Stimulated activated CD4-positive, alpha-beta T cell treated with anti-CD3 and anti-CD28 coated beads, TNF-alpha, amount 100 ng/mL, for 1 hour (primary cell): ENCODE measurements at regions not wholly inside any gene's neighbourhood (a gene's known extent, or its start where the extent isn't known, plus 50 kb on each side); places are given as distances from the start of the nearest gene placed in this dataset.
"Not testable (repeated sequence)": the region's sequence is repeated elsewhere in the genome, so short reads cannot be mapped to it uniquely, and the experiment has no call there.

Source experiments
- DNase-seq, 3 donors: peaks; one replicate each; pipeline ENCODE4 v3.0.0-alpha.2; 2020; ENCODE audit warnings: low read depth in 3 of 3, low spot score in 1 of 3

DNA sequence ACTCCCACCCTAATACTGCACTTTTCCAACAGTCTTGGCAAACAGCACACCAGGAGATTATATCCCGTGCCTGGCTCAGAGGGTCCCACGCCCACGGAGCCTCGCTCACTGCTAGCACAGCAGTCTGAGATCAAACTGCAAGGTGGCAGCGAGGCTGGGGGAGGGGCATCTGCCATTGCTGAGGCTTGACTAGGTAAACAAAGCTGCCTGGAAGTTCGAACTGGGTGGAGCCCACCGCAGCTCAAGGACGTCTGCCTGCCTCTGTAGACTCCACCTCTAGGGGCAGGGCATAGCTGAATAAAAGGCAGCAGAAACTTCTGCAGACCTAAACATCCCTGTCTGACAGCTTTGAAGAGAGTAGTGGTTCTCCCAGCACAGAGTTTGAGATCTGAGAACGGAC, 401.9 kb upstream of the SLC30A5 start:
- not testable (repeated sequence) for DNase-seq

DNA sequence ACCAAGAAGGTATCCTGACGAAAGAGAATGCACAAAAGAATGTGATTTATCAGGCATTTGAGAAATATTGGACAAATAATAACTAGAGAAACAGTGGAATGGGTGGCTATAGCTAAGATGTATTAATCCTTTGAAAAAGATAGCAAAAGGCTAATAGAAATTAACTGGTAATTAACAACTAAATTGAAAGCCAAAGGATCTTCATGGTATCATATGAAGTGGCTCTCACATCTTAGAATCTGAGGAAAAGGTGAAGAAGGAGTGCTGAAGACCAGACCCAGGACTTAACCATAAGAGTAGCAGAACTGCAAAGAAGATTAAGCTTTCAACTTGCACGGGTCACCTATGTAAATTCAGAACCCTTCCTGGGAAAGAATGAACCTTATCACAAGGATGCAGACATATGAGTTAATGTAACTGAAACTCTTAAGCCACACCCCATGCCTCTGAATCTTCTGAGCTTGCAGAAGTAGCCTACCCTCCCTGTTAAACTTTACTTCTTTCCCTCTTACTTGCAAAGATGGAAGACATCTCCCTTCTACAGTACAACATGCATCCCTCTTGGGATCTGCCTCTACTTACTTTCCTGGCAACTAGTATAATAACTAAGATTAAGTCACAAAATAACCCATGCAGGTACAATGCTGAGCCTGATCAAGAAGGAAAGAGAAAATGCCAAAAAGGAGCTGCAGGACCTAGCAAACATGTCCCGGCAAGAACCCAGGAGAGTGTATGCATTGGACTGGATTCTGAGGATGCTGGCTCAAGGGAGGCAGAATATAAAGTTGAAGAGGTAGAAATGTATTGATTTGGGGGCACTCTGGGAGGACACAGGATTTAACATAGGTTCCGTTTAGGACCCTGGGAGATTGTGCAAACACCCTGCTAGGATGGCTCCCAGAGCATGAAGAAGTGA, 395.5 kb upstream of the SLC30A5 start:
- no peak for DNase-seq

DNA sequence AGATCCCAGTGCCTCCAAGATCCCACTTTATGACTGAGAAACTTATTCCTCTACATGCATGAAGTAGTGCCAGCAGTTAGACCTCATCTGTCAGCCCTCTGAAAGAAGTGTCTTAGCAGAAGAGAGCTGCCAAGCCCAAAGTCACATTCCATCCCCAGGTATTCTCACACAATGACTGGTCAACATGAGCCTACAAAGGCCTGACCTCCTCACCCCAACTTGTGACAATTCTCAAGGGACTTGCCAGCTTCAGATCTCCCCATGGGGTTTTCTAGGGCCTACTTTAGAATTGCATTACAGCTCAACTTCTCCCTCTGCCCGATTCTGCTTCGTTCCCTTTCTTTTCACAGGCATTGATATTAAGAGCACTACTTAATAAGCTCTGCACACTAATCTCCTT, 393.8 kb upstream of the SLC30A5 start:
- no peak for DNase-seq

DNA sequence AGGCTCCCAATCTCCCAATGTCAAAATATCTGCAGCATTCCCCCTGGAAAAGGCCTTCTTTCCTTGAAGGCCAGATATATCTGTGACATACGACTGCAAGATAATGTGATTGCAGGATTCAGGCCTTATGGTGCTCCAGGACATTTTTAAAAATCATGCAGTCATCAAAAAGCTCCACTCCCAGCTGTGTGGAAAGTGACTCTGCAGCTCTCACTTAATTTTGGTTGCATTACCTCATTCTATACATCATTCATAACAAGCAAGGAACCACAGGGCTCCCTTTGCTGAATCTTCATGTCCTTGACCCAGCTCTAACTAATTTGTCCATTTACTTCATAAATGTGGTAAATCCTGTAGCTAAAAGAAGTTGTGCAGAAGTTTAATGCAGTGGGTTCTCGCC, 386.2 kb upstream of the SLC30A5 start:
- no peak for DNase-seq

DNA sequence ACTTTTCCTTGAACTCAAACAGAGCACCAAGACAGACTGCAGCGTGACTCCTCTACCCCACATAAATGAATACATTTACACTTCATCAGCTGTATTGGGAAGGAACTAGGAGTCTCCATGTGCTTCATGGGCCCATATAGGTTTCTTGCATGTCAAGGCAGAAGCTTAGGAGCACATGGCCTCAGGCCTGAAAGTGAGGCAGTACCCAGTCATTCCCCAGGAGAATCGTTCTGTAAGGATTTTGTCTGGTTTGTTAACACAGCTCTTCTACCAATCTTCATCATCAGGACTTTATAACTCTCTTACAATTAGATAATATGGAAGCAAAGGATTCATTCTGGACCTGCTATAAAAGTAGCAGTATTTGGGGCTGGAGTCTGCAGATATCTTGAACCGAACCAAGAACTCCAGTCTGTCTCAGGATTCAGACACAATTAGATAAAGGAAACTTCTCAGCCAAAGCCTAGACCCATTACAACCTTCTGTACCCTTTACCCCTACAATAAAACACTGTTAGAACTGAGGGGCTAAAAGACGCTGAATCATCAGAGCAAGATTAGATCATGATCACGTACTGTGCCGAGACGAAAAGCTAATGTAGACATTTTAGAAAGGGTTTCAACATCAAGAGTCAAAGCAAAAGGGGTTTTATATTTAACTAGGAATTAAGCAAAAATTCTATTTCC, 385.5 kb upstream of the SLC30A5 start:
- DNase-seq = no peak

DNA sequence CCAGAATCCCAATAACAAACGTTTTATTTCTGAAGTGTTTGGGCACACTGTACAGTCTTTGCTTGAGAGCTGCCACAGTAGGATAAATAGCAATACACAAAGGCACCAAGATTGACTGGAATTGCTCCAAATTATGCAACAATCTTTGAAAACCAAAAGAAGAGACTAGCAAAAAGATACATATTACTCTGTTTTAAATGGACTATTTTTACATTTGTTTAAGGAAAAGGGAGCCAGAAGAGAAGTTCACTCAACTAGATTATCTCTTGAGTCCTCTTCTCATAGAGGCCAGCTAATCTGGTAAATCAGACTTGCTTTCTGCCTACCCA, 385.0 kb upstream of the SLC30A5 start:
- no peak for DNase-seq

DNA sequence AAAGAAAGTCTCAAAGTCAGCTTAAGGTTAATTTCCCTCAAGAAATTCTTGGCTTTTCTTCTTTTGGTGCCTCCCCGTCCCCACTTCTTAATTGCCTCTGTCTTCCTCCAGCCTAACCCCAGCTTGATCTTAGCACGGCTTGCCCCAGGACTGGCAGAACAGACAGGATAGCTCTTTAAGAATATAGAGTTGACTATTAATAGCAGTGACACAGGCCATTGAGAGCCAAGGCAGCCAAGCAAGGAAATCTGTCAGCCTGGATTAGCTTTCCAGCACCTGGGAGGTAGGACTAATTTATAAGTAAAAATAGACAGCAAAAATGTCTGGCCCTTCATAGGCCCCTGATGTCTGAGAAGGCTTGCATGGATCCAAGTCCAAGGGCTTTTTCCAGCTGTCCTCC, 384.6 kb upstream of the SLC30A5 start:
- DNase-seq = no peak

DNA sequence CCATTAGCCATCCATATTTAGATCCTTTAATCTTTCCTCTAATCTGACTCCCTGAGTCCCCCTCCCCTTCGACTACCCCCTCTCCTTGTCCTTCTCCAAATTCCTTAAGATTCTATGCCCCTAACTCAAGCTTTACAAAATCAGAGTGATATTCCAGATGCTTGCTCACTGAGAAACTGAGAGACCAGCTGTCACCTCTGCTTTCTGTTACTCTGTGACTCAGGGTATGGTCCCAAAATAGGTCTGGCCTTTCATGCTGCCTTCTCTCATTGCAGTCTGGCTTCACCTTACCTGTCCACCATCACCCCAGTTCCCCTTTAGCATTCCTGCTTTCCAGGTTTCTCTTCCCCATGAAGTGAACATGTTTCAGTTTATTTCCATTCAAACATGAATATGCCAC, 383.3 kb upstream of the SLC30A5 start:
- DNase-seq = no peak

DNA sequence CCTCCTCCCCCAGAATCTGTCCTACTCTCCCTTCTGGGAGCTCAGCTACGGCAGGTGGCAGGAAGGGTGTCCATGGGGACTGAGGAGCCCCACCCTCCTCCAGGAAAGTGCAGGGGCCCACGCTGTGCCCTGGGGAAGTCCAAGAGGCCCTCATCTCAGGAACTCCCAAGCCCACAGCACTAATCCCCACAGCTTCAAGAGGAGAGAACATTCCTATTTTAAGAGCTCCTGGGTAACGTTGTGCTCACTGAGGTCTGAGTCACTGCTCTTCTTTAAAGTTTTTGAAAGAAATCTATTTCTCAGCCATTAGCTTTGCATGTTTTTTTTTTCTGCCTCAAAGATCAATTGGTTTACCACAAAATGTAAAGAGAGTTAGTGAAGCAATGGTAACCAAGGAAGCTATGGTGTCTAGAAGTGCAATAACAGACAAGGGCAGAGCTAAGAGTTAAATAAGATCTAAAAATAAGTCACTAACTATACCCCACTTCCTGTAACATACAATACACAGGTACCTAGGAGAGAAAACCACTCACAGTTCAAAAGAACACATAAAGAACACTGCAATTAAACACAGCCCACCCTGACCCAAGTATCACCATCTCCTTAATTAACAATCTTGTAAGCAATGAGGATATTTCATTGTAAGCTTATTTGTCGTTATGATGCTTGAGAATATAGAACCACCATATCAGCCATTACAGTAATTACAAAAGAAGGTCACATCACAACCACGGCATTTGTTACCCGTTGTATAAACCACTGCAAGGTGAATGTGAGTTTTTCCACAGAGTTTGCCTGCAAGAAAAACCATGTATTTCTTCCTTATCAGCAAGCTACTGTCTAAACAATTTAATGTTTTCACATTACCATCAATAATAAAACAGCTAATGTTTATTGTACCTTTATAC, 382.3 kb upstream of the SLC30A5 start:
- no peak for DNase-seq

DNA sequence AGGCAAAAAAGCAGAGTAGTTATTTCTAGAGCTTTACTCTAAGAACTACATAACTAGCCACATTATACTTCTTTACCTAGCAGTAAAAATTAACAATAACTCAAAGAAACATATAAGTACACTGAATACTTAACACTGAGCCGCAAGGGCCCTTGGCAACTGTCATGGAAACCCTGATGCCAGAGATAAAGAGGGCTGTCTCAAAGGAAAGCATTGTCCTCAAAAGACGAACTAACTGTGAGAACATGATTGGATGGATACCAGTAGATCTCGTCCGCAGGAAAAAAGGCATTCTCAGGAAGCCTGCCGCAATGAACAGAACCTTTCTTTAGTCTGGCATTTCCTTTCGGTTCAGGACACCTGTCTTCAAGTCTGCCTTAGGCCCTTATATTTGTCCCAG, 379.0 kb upstream of the SLC30A5 start:
- DNase-seq = no peak

DNA sequence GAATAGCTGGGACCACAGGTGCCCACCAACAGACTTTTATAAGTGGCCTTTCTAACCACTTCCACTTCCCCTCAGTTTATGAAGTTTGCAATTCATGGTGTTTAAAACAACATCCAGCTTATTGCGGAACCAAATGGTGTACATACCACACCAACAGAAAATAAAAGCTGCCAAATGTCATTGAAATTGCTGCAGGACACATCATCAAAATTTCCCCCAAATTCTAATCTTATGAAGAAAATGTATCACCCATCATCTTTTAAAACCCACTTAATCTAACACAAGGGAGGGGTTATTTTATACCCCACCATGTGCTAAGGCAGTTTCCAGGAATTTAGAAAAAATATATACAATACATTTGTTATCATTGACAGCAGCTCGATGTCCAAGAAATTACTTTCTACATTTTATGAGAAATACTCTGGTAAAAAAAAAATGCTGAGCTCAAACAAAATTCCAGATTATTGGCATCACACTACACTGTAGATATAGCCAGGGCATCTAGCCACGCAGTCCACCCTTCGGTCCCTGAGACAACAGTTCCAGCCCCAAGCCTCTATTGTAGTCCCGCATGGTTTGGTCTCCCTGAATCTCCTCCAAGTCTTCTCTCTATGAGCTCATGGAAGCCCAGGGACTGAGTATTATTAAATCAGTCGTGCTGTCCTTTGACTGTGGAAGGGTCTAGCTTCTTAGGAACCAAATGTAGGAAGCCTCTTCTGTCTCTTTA, 372.8 kb upstream of the SLC30A5 start:
- DNase-seq = no peak

DNA sequence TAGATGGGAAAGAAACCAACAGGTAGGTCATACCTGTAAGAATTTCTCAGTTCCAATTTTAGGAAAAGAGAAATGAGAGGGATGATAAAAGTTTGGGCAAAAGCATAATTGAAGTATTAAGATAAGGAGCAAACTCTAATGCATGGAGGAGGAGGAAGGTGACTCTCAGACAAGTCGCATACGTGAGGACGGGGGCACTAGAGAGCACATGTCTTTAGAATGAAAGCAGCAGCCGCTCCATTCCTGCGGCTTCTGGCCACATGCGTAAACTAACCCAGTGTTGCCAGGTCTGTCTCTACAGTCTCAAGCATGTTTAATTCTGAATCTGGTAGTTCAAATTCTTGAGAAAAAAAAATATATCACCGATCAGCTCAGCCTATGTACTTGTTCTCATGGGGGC, 371.5 kb upstream of the SLC30A5 start:
- DNase-seq = no peak

DNA sequence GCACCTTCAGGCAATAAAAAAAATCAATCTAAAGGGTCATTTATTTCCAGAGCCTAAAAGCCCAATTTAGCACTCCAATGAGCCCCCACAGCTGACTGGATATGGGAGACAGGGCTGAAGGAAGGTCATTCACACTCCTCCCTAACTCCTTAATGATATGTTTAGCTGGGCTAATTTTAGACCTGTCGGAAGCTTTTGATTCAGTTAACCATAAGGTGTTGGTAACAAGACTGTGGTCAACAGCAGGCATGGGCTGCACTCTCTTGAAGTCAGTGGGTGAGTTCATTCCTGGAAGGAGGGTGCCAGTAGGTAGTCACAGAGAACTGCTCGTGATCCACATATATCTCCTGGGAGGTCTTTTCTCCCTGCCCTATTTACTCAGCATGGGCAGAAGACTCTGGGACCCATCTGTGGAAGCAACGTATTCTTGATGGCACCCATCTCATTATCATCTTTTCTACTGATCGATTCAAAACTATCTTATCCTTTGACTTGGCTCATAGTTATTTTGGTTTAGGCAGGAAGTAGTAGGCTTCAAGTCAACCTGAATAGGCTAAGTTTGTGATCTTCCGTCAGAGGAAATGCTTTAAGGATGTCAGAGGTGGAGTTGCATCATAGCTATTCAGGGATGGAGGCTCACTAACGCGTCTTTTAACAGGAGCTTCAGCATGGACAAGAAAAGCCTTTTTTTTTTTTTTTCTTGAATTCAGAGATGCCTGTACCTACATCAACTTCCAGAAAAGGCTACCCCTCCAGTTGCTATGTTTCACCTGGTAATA, 367.7 kb upstream of the SLC30A5 start:
- no peak for DNase-seq

DNA sequence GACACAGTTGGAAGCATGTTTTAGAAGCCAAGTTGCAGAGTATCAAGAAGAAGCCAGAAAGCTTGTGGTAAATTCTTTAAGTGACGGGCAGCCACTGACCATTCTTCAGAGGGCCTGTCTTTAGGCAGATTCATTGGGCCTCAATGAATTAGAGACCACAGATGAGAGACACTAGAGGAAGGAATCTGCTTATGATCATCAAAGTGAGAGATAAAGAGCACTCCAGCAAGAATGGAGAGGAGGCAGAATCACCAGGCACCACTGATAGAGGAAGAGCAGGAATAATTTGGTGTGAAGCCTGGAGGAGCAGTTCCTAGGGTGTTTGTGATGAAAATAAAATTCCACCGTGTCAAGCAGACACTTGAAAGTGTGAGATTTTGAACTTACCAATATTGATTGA, 365.9 kb upstream of the SLC30A5 start:
- no peak for DNase-seq

DNA sequence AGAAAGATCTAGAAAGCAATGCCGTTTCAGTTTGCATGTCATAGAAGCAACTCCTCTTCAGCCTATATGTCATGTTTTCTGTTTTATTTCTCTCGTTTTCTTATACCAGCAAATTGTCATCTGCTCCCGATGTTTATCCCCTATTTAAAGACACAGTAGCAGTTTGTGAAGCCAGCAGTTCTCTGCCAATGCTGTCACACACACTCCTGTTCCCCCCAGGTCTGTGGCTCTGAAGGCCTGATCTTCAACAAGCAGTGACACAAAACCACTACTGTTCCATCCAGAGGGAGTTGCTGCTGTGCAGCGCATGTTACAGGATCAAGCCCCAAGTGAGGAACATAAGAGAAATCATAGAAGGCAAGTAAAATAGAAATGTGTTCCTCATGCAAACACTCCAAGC, 364.1 kb upstream of the SLC30A5 start:
- no peak for DNase-seq

DNA sequence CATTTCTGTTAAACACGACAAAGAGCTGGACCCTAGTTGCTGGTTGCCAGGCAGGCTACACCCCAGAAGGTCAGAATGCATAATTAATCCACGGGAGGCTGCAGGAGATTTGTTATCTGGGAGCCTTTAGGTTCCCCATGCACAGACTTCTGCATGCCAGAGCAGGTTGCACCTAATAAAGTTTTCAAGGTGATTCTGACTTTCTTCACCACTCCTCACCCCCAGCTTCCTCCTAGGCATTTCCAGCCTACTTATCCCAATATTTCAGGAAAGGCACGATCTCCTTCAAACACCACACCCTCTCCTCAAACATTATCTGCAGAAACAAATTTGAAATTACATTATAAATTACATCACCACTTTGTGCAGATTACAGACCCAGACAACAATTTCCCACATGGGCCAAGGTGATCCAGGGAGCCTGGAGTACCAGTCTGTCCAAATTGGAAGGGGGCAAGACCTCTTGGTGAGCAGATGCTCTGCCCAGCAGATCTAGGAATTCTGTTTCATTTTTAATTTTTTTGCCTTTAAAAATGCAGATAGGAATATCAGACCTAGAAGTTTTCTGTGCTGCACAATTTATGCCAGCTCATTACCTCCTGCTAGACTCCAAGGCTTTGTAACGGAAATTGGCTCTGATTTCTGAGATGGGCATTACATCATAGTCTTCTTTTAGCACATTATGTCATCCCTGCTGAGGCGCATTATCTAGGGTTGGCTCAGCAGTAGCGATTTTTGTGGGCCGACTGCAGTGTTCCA, 363.4 kb upstream of the SLC30A5 start:
- DNase-seq = no peak

DNA sequence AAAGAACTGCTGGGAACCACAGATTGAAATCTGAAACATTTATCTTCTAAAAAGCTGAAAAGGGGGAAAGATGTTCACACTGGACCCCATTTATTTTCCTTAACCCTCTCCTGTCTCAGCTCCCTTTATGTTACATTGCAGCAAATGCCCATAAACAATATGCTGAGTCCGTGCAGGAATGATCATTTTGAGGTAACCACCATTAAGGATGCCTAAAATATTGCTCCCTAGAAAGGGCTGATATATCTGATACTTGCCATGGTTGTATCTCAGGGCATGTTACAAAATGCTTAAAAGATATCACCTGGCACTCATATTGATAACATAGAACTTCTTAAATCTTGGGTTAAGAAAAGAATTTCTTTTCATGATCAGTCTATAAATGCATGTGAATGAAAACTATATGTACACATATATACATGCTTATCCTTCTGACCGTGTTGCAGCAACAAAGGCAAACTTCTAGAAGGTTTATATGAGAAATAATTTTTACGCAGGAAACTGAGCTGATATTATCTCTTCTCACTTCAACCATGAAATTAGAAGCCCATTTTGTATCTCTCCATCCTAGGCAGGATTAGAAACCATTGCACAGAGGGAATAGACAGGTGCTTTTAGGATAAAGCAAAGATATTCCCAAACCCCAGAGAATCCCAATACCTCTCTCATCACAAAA, 362.7 kb upstream of the SLC30A5 start:
- DNase-seq = no peak

DNA sequence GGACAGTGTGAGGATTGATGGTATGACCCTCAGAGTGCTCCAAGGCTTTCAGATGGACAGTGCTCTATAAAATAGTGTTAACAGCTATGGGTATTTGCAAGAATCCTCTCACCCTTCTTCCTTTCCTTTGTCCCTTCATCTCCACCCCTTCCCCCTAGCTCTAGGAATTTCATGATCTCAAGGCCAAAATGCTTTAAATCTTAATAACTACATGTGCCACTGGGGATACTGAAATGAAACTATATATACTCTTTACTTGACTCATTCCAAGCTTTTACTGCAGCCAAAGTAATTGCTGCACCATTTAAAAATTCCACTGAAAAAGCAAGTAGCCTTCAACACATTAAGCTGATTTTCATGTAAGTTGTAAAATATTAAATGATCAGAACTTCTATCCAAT, 361.6 kb upstream of the SLC30A5 start:
- DNase-seq = no peak

DNA sequence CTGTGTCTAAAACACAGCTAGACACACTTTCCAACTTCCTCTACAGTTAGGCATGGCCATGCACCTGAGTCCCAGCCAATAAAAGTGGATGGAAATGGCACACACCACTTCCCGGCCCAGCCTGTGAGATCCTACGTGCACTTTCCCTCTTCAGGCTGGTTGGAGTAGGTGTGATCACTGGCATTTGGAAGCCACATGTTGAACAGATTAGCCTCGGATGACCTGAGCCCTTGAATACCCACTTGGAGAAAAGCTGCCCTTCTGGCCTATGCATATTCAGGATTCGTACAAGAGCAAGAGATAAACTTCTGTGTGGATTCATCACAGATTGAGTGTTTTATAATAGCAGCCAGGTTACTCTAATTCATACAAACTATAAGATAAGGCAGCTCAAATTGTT, 359.0 kb upstream of the SLC30A5 start:
- DNase-seq = no peak
